ENCODE measurements at regions not wholly inside any gene's neighbourhood (a gene's known extent, or its start where the extent isn't known, plus 50 kb on each side); places are given as distances from the start of the nearest gene placed in this dataset.

GRCh38 chr13:105047676-105048295, 1487.7 kb downstream of the EFNB2 start:
- 49 to 54% methylated on average over 3 of the region's 3 CpGs for WGBS, 2 donors
- H3K36me3 ChIP-seq = no peaks in the 10 kb centered on the region
- H3K4me1 ChIP-seq = no peaks in the 10 kb centered on the region
- no peaks in the 10 kb centered on the region for H3K27me3 ChIP-seq
- H3K4me3 ChIP-seq = no peak overlapping the region
- TF ChIP-seq, protein P1, sequence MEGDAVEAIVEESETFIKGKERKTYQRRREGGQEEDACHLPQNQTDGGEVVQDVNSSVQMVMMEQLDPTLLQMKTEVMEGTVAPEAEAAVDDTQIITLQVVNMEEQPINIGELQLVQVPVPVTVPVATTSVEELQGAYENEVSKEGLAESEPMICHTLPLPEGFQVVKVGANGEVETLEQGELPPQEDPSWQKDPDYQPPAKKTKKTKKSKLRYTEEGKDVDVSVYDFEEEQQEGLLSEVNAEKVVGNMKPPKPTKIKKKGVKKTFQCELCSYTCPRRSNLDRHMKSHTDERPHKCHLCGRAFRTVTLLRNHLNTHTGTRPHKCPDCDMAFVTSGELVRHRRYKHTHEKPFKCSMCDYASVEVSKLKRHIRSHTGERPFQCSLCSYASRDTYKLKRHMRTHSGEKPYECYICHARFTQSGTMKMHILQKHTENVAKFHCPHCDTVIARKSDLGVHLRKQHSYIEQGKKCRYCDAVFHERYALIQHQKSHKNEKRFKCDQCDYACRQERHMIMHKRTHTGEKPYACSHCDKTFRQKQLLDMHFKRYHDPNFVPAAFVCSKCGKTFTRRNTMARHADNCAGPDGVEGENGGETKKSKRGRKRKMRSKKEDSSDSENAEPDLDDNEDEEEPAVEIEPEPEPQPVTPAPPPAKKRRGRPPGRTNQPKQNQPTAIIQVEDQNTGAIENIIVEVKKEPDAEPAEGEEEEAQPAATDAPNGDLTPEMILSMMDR (IDR thresholded peaks at IDR 0.05) = no peak
- intact Hi-C loops (cut with DNase I) = no loop called here
- ATAC-seq (no peak), DNase-seq (no peak)
- H3K27ac ChIP-seq = no peak overlapping the region
- peaks cover 0 to under 1% (median 0%) of the 10 kb centered on the region in 11 donors for H3K9me3 ChIP-seq

DNA sequence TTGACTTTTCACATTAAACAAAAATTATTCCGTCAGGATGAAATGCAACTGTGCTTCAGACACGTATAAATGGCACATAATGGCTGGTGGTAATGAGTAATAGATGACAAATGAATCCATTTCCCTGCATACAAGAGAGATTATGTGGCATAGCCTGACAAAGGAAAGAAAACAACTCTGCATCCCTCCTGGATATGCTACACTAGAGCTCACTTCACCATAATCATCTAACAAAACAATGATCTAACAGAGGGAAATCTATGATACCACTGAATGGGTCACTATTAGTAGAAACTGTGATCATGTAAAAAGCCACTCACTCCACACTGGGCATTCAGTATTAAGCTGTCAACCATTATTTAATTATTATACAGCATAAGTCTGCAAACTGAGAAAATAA, 1498.4 kb downstream of the EFNB2 start:
- Histone ChIP-seq H3K4me1 (peaks cover 0 to 4% (median 0%) of the 10 kb centered on the region in 9 donors), H3K27me3 (no peaks in the 10 kb centered on the region), H3K36me3 (no peaks in the 10 kb centered on the region), H3K9me3 (peaks cover 0 to 6% (median 0%) of the 10 kb centered on the region in 11 donors), H3K4me3 (no peak overlapping the region), H3K27ac (no peak overlapping the region)
- ATAC-seq (no peak), DNase-seq (no peak)
- 90 to 93% methylated on average over 2 of the region's 2 CpGs for WGBS, 2 donors
- intact Hi-C loops (cut with DNase I) = no loop called here
- TF ChIP-seq, protein P1 (IDR thresholded peaks at IDR 0.05) = no peak

- H3K4me1 ChIP-seq = peaks cover 0 to 4% (median 0%) of the 10 kb centered on the region in 9 donors
- 28 to 41% methylated on average over 4 of the region's 4 CpGs for WGBS, 2 donors
- peaks cover 0 to 2% (median 0%) of the 10 kb centered on the region in 11 donors for H3K9me3 ChIP-seq
- TF ChIP-seq, protein P1 (IDR thresholded peaks at IDR 0.05) = no peak
- H3K36me3 ChIP-seq = no peaks in the 10 kb centered on the region
- DNase-seq (no peak), ATAC-seq (no peak)
- H3K27me3 ChIP-seq = no peaks in the 10 kb centered on the region
- intact Hi-C loops (cut with DNase I) = no loop called here
- H3K27ac ChIP-seq = no peak overlapping the region
- H3K4me3 ChIP-seq = no peak overlapping the region
Observed at GRCh38 chr13:105035092-105035491, 1500.4 kb downstream of the EFNB2 start.

DNA sequence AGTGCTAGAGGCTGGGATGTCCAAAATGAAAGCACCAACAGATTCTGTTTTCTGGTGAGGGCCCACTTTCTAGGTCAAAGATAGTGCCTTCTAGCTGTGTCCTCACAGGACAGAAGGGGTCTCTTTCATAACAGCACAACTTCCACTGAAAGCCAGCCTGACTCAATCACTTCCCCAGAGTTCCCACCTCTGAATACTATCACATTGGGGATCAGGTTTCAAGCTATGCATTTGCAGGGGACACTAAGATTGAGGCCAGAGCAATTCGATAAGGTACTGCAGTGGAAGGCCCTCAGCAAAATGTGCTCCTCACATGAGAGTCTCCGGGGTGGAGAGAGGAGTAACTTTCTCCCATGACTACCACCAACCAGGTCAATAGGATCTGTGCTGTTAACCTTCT, 1501.5 kb downstream of the EFNB2 start:
- no peak for ATAC-seq

More for the DNA sequence above, 1501.5 kb downstream of the EFNB2 start:
- Histone ChIP-seq H3K4me1 (peaks cover 0 to 4% (median 0%) of the 10 kb centered on the region in 9 donors), H3K36me3 (no peaks in the 10 kb centered on the region), H3K27me3 (no peaks in the 10 kb centered on the region), H3K27ac (no peak overlapping the region), H3K9me3 (no peaks in the 10 kb centered on the region), H3K4me3 (no peak overlapping the region)
- TF ChIP-seq, protein P1 (IDR thresholded peaks at IDR 0.05) = no peak
- no peak for DNase-seq
- intact Hi-C loops (cut with DNase I) = no loop called here
- WGBS, 2 donors = 85 to 90% methylated on average over 2 of the region's 2 CpGs
